GM10266 (cell line): ENCODE measurements at regions not wholly inside any gene's neighbourhood (a gene's known extent, or its start where the extent isn't known, plus 50 kb on each side); places are given as distances from the start of the nearest gene placed in this dataset.
"Not testable (repeated sequence)": the region's sequence is repeated elsewhere in the genome, so short reads cannot be mapped to it uniquely, and the experiment has no call there.

Source experiments
- DNase-seq: peaks from one replicate; pipeline ENCODE4 v3.0.0; 2012; ENCODE audit errors: extremely low spot score
- TF ChIP-seq, protein P1 (sequence below): IDR thresholded peaks from 2 replicates; pipeline ENCODE4 v1.5.1; 2012; ENCODE audit warnings: mild to moderate bottlenecking, low read depth; ENCODE audit not compliant: control insufficient read depth, insufficient read depth; ENCODE audit errors: missing control alignments

DNA sequence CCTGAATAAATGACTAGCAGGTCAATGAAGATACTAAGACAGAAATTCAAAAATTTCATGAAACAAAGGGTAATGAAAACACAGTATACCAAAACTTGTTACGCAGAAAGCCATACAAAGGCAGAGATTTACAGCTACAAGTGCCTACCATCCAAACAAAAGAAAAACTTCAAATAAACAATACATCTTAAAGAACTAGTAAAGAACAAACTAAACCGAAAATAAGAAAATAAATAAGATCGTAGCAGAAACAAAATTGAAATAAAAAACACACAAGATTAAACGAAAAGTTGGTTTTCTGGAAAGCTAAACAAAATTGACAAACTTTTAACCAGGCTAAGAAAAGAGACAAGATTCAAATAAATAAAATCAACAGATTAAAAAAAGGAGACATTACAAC lies 51.5 kb downstream of the VPREB1 start:
- DNase-seq = not testable (repeated sequence)

DNA sequence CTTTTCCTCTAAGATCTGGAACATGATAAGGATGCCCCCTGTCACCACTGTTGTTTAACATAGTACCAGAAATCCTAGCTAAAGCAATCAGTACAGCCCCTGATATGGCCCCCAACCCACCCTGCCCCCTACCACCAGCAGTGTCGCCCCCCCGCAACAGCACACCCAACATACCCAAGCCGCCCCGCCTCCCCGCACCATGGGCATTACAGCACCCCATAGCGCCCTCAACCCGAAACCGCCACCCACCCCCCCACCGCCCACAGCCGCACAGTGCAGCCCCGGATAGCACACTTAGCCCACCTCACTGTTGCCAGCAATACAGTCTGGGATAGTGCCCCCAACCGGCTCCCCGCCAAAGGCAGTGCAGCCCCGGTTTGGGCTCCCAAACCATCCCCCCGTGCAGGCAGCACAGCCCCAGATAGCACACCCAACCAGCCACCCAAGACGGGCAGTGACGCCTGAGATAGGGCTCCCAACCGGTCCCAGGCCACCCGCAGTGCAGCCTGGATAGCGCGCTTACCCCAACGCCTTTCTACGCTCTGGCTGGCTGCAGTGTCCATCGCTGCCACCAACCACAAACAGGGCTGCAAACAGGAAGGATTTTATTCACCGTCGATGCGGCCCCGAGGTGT lies 52.7 kb downstream of the VPREB1 start:
- DNase-seq = peak; percentile 3

GRCh38 chr22:22297794-22298653 lies 53.4 kb downstream of the VPREB1 start:
- DNase-seq = peak; percentile 5

- DNase-seq = not testable (repeated sequence)
Measured at GRCh38 chr22:22298654-22299009, 54.0 kb downstream of the VPREB1 start.

- not testable (repeated sequence) for DNase-seq
Measured at GRCh38 chr22:22300511-22300910, 55.9 kb downstream of the VPREB1 start.

DNA sequence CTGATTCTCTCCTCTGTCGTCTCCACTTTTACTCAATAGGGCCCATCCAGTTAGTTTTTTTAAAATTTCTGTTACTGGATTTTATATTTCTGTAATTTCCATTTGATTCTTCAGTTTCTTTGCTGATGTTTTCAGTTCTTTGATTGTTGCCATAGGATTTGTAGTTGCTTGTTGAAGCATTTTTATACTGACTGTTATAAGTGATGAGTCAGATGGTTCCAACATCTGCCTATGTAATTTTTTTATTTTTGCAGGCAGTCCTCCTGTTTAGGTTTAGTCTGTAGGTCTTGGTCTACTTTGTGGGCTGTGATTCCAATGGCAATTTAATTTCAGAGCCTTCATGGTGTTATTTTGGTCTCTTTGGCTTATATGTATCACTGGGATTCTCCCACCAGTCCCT lies 56.4 kb downstream of the VPREB1 start:
- DNase-seq = not testable (repeated sequence)

DNA sequence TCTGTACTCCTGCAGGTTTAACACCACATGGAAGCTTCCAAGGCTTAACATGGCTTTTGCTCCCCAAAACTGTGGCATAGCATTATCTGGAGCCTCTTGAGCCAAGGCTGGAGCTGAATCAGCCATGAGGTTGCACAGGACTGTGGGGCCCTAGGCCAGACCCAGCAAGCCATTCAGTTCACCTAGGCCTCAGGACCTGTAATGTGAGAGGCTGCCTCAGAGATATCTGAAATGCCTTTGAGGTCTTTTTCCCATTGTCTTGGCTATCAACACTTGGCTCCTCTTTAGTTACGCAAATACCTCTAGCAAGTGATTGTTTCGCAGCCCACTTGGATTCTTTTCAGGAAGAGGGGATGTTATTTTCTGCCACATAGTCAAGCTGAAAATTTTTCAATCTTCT lies 72.0 kb downstream of the VPREB1 start:
- no peak for DNase-seq
- TF ChIP-seq, protein P1, sequence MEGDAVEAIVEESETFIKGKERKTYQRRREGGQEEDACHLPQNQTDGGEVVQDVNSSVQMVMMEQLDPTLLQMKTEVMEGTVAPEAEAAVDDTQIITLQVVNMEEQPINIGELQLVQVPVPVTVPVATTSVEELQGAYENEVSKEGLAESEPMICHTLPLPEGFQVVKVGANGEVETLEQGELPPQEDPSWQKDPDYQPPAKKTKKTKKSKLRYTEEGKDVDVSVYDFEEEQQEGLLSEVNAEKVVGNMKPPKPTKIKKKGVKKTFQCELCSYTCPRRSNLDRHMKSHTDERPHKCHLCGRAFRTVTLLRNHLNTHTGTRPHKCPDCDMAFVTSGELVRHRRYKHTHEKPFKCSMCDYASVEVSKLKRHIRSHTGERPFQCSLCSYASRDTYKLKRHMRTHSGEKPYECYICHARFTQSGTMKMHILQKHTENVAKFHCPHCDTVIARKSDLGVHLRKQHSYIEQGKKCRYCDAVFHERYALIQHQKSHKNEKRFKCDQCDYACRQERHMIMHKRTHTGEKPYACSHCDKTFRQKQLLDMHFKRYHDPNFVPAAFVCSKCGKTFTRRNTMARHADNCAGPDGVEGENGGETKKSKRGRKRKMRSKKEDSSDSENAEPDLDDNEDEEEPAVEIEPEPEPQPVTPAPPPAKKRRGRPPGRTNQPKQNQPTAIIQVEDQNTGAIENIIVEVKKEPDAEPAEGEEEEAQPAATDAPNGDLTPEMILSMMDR = no peak

GRCh38 chr22:22318723-22319465 lies 74.3 kb downstream of the VPREB1 start:
- TF ChIP-seq, protein P1 = no peak

GRCh38 chr22:22321743-22322611 lies 77.4 kb downstream of the VPREB1 start:
- DNase-seq = peak; percentile 77
- TF ChIP-seq, protein P1 = peak; percentile 94

More at GRCh38 chr22:22318723-22319465, 74.3 kb downstream of the VPREB1 start:
- DNase-seq = no peak

- no peak for DNase-seq
- TF ChIP-seq, protein P1 = no peak
Measured at GRCh38 chr22:22322792-22323191, 78.2 kb downstream of the VPREB1 start.
